Kidney epithelial cell (primary cell): ENCODE measurements at regions not wholly inside any gene's neighbourhood (a gene's known extent, or its start where the extent isn't known, plus 50 kb on each side); places are given as distances from the start of the nearest gene placed in this dataset.

Experiments used
- DNase-seq: peaks from one replicate; pipeline ENCODE4 v3.0.0-alpha.2; 2010; ENCODE audit warnings: low read depth
- H3K27me3 ChIP-seq: 2 replicates; pipeline ENCODE4 v1.6.0; 2011; ENCODE audit warnings: low read length; ENCODE audit not compliant: control insufficient read depth, insufficient read depth
- H3K36me3 ChIP-seq: 2 replicates; pipeline ENCODE4 v1.5.1; 2011; ENCODE audit warnings: low read length; ENCODE audit not compliant: control insufficient read depth, insufficient read depth
- H3K4me3 ChIP-seq: 2 replicates; pipeline ENCODE4 v1.5.1; 2011; ENCODE audit warnings: low read depth, mild to moderate bottlenecking, control low read depth, low read length
- TF ChIP-seq, protein P1 (sequence below): IDR thresholded peaks from 2 replicates; pipeline ENCODE4 v1.5.1; 2011; ENCODE audit warnings: mild to moderate bottlenecking, moderate library complexity, low read length, control low read depth, inconsistent platforms; ENCODE audit not compliant: insufficient read depth, poor library complexity, severe bottlenecking

- TF ChIP-seq, protein P1, sequence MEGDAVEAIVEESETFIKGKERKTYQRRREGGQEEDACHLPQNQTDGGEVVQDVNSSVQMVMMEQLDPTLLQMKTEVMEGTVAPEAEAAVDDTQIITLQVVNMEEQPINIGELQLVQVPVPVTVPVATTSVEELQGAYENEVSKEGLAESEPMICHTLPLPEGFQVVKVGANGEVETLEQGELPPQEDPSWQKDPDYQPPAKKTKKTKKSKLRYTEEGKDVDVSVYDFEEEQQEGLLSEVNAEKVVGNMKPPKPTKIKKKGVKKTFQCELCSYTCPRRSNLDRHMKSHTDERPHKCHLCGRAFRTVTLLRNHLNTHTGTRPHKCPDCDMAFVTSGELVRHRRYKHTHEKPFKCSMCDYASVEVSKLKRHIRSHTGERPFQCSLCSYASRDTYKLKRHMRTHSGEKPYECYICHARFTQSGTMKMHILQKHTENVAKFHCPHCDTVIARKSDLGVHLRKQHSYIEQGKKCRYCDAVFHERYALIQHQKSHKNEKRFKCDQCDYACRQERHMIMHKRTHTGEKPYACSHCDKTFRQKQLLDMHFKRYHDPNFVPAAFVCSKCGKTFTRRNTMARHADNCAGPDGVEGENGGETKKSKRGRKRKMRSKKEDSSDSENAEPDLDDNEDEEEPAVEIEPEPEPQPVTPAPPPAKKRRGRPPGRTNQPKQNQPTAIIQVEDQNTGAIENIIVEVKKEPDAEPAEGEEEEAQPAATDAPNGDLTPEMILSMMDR: no peak
- Histone ChIP-seq H3K36me3 (no peaks in the 10 kb centered on the region), H3K27me3 (no peaks in the 10 kb centered on the region), H3K4me3 (no peak overlapping the region)
- DNase-seq: no peak
Measured at GRCh38 chr6:19454721-19455392, 382.3 kb upstream of the ID4 start.

GRCh38 chr6:19463250-19463649, 373.9 kb upstream of the ID4 start:
- Histone ChIP-seq H3K36me3 (no peaks in the 10 kb centered on the region), H3K4me3 (no peak overlapping the region), H3K27me3 (no peaks in the 10 kb centered on the region)
- TF ChIP-seq, protein P1: no peak
- DNase-seq: no peak

DNA sequence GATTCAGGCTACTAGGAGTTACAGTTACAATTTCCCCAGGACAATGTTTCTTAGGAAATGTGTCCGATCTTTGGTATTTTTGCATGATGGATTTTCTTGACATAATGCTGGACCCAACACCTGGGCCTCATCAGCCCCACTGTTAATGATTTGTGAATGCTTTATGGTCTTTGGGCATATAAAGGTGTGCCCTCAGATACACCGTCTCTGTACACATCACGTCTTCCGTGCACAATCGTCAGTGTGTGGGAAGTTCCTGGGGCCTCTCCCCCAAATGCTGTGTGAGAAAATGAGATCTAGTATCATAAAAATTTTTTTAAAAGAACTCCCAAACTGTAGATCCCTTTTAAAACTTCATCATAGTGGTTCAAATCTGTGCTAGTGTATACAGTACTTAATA, 373.2 kb upstream of the ID4 start:
- Histone ChIP-seq H3K27me3 (no peaks in the 10 kb centered on the region), H3K4me3 (no peak overlapping the region), H3K36me3 (no peaks in the 10 kb centered on the region)
- no peak for DNase-seq
- TF ChIP-seq, protein P1: no peak

DNA sequence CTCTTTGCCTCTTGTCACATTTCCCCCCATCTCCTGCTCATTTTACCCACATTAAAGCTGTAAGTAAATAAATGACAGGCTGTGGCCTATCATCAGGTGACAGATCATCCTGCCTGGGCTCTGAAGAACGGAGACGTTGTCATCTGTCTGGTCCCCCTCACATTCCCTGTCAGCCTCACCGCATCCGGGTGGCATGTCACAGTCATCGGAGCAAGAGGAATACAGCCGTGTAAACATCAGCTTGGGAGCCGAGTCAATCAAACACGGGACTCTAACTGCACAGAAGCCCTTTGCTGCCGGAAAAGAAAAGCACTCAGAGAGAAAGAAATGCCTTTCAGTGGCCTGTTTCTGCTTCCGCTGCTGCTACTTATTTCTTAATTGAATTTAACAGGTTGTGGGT, 371.9 kb upstream of the ID4 start:
- no peak for DNase-seq
- TF ChIP-seq, protein P1: no peak
- Histone ChIP-seq H3K36me3 (no peaks in the 10 kb centered on the region), H3K4me3 (no peak overlapping the region), H3K27me3 (no peaks in the 10 kb centered on the region)

DNA sequence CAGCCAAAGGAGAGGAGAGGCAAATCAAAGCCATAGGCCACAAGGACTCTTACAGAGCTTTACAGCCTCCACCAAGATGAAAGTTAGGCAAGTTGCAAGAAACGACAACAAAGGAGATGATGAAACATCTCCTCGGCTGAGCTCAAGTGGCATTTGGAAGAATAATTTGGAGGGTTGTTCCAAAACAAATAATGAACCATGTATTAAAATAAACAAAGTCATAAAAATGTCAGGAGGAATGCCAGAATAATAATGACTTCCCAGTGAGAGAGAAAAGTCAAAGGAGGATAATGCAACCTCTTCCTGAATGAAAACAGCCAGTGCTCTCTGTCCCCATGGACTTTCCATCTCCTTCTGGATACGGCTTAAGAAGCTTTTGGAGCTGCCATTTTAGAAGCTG, 371.4 kb upstream of the ID4 start:
- no peak overlapping the region for H3K4me3 ChIP-seq
- TF ChIP-seq, protein P1: no peak
- no peaks in the 10 kb centered on the region for H3K36me3 ChIP-seq
- no peak for DNase-seq
- no peaks in the 10 kb centered on the region for H3K27me3 ChIP-seq

GRCh38 chr6:19470333-19470732, 366.8 kb upstream of the ID4 start:
- Histone ChIP-seq H3K36me3 (no peaks in the 10 kb centered on the region), H3K4me3 (no peak overlapping the region), H3K27me3 (no peaks in the 10 kb centered on the region)
- DNase-seq: no peak
- TF ChIP-seq, protein P1: no peak
